ENCODE measurements at regions not wholly inside any gene's neighbourhood (a gene's known extent, or its start where the extent isn't known, plus 50 kb on each side); places are given as distances from the start of the nearest gene placed in this dataset.
"Not testable (repeated sequence)": the region's sequence is repeated elsewhere in the genome, so short reads cannot be mapped to it uniquely, and the experiment has no call there.

- no peak for DNase-seq
Measured at GRCh38 chr5:39629946-39630345, 205.2 kb upstream of the DAB2 start.

- DNase-seq: no peak
Measured at GRCh38 chr5:39628348-39628747, 203.6 kb upstream of the DAB2 start.

- no peak for DNase-seq
Measured at GRCh38 chr5:39624890-39625289, 200.1 kb upstream of the DAB2 start.

- no peak for DNase-seq
Measured at GRCh38 chr5:39624268-39624886, 199.6 kb upstream of the DAB2 start.

GRCh38 chr5:39623291-39623865 lies 198.6 kb upstream of the DAB2 start:
- DNase-seq: no peak

GRCh38 chr5:39622281-39622680 lies 197.5 kb upstream of the DAB2 start:
- no peak for DNase-seq

- no peak for DNase-seq
Measured at GRCh38 chr5:39619168-39619818, 194.5 kb upstream of the DAB2 start.

- no peak for DNase-seq
Measured at GRCh38 chr5:39618391-39618790, 193.6 kb upstream of the DAB2 start.

GRCh38 chr5:39616131-39616530 lies 191.4 kb upstream of the DAB2 start:
- DNase-seq: no peak

GRCh38 chr5:39611076-39611475 lies 186.3 kb upstream of the DAB2 start:
- DNase-seq: not testable (repeated sequence)

- DNase-seq: peak; percentile 20
Measured at GRCh38 chr5:39608024-39608423, 183.2 kb upstream of the DAB2 start.

- DNase-seq: no peak
Measured at GRCh38 chr5:39606591-39606990, 181.8 kb upstream of the DAB2 start.

- no peak for DNase-seq
Measured at GRCh38 chr5:39605588-39606575, 181.1 kb upstream of the DAB2 start.

GRCh38 chr5:39605145-39605544 lies 180.4 kb upstream of the DAB2 start:
- DNase-seq: no peak

GRCh38 chr5:39604491-39604890 lies 179.7 kb upstream of the DAB2 start:
- no peak for DNase-seq

GRCh38 chr5:39599721-39600431 lies 175.1 kb upstream of the DAB2 start:
- DNase-seq: peak; percentile 33

GRCh38 chr5:39598661-39599248 lies 174.0 kb upstream of the DAB2 start:
- no peak for DNase-seq

- no peak for DNase-seq
Measured at GRCh38 chr5:39588179-39588578, 163.4 kb upstream of the DAB2 start.

- DNase-seq: no peak
Measured at GRCh38 chr5:39587675-39588074, 162.9 kb upstream of the DAB2 start.

- no peak for DNase-seq
Measured at GRCh38 chr5:39586185-39586584, 161.4 kb upstream of the DAB2 start.

GRCh38 chr5:39584927-39585326 lies 160.1 kb upstream of the DAB2 start:
- DNase-seq: no peak
